WI38 (cell line): ENCODE measurements at regions not wholly inside any gene's neighbourhood (a gene's known extent, or its start where the extent isn't known, plus 50 kb on each side); places are given as distances from the start of the nearest gene placed in this dataset.
"Not testable (repeated sequence)": the region's sequence is repeated elsewhere in the genome, so short reads cannot be mapped to it uniquely, and the experiment has no call there.

Source experiments
- H3K4me3 ChIP-seq: 2 replicates; pipeline ENCODE4 v1.5.1; 2011; ENCODE audit warnings: low read depth, mild to moderate bottlenecking, control low read depth, low read length
- TF ChIP-seq, protein P1 (sequence below): IDR thresholded peaks from 2 replicates; pipeline ENCODE4 v1.5.1; 2012; ENCODE audit warnings: low read depth, mild to moderate bottlenecking, control low read depth, low read length

DNA sequence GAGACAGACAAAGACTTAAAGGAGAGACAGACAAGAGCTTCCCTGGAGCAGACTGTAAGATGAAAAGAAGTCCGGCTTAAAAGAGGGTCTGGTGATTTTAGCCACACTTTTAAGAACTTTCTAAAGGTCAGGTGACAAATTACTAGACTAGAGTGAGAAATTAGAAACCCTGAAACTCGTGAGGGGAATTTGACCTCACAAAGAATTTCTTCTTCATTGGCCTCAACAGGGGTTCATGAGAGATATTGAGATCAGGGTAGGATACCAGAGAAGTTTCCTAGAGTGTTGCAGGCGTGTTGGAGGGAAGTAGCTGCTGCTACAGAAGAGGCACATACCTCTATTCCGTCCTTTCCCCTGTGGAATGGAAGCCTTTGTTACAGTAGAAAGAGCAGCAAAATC, 884.4 kb downstream of the KCNT2 start:
- TF ChIP-seq, protein P1, sequence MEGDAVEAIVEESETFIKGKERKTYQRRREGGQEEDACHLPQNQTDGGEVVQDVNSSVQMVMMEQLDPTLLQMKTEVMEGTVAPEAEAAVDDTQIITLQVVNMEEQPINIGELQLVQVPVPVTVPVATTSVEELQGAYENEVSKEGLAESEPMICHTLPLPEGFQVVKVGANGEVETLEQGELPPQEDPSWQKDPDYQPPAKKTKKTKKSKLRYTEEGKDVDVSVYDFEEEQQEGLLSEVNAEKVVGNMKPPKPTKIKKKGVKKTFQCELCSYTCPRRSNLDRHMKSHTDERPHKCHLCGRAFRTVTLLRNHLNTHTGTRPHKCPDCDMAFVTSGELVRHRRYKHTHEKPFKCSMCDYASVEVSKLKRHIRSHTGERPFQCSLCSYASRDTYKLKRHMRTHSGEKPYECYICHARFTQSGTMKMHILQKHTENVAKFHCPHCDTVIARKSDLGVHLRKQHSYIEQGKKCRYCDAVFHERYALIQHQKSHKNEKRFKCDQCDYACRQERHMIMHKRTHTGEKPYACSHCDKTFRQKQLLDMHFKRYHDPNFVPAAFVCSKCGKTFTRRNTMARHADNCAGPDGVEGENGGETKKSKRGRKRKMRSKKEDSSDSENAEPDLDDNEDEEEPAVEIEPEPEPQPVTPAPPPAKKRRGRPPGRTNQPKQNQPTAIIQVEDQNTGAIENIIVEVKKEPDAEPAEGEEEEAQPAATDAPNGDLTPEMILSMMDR = no peak
- no peak overlapping the region for H3K4me3 ChIP-seq

DNA sequence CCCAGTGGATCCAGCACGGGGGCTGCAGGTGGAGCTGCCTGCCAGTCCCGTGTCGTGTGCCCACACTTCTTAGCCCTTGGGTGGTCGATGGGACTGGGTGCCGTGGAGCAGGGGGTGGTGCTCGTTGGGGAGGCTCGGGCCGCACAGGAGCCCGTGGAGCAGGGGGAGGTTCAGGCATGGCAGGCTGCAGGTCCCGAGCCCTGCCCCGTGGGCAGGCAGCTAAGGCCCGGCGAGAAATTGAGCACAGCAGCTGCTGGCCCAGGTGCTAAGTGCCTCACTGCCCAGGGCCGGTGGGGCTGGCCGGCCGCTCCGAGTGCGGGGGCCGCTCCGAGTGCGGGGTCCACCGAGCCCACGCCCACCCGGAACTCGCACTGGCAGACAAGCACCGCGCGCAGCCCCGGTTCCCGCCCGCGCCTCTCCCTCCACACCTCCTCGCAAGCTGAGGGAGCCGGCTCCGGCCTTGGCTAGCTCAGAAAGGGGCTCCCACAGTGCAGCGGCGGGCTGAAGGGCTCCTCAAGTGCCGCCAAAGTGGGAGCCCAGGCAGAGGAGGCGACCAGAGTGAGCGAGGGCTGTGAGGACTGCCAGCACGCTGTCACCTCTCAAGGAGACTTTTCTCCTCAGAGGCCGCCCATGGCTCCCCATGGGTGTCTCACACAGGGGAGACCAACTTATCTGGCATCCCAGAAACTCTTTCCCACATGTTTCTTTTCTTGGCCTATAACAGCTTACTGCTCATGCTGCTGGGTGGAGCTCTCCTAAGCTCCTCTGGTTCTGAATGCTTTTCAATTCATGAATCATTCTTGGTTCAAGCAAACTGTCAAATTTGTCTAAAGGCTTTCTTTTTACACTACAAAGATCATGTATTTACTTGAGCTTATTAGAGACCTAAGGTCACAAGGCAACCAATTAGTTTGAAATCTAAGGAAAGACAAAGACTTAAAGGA, 885.1 kb downstream of the KCNT2 start:
- H3K4me3 ChIP-seq = not testable (repeated sequence)

DNA sequence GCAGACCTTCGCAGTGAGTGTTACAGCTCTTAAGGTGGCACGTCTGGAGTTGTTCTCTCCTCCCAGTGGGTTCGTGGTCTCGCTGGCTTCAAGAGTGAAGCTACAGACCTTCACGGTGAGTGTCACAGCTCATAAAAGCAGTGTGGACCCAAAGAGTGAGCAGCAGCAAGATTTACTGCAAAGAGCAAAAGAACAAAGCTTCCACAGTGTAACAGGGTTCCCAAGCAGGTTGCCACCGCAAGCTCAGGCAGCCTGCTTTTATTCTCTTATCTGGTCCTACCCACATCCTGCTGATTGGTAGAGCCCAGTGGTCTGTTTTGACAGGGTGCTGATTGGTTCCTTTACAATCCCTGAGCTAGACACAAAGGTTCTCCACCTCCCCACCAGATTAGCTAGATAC, 886.1 kb downstream of the KCNT2 start:
- not testable (repeated sequence) for H3K4me3 ChIP-seq

DNA sequence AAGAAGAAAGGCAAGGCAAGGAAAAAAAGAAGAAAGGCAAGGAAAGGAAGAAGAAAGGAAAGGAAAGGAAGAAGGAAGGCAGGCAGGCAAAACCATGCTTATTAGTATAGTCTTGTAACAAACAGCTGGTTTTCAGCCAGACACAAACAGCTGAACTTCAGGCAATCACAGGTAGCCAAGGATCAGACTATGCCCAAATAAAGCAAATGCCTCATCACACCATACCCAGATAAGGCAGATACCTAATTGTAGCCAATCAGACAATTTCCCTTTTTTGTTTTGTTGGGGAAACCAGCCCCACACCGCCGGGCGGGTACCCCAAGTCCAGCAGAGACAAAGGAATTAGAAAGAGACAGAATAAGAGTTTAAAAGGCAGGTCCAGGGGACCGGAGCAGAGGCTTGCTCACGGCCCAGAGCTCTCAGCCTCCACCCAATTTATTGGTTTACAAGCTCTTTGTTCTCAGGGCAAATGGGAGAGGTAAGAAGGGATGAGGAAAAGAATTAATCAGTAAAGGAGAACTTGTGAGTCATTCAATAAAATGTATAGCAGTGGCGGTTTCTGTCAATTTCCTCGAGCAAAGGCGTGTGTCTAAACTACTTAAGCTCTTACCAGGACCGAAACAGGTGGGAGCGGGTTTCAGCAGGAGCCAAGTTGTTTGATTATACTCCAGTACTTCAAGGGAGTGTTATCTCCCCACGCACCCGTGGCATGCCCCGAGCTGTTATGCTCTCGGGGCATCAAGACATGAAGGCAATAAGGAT, 886.8 kb downstream of the KCNT2 start:
- no peak overlapping the region for H3K4me3 ChIP-seq
- TF ChIP-seq, protein P1 = no peak

DNA sequence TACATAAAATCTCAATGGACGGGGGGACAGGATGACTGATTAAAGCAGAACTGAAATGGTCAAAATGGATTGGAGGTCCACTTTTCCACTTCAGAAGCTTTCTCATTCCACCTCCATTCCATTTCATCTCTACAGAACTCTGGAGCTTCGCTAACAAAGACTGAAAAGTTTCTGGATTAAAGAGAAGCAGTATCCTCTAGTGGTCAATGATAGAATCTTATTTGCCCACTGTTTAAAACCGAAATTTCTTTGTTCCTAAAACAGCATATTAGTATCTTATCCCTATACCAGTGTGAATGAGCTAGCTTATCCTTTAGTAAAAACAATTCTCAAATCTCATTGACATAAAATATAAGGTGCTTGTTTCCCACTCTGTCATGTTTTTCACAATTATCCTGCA, 890.6 kb downstream of the KCNT2 start:
- H3K4me3 ChIP-seq = no peak overlapping the region
- TF ChIP-seq, protein P1 = peak; percentile 42; the same call in 1 of the 2 replicates

DNA sequence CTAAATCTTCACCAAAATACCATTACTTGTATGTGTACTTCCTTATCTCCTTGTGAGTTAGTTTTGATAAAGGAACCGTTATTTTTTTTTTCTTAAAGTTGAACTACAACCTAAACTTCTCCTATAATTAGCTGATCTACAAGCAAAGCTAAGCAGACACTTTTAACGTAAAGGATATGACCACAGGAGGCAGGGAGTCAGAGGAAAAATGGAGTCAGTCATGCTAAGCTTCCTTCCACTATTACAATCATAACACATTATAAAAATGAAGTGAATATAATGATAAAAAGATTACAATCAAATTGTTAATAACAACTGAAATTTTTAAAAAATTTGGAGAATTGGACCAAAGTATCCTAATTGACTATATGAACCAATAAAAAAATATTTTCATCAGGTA, 892.6 kb downstream of the KCNT2 start:
- H3K4me3 ChIP-seq = no peak overlapping the region
- TF ChIP-seq, protein P1 = no peak

DNA sequence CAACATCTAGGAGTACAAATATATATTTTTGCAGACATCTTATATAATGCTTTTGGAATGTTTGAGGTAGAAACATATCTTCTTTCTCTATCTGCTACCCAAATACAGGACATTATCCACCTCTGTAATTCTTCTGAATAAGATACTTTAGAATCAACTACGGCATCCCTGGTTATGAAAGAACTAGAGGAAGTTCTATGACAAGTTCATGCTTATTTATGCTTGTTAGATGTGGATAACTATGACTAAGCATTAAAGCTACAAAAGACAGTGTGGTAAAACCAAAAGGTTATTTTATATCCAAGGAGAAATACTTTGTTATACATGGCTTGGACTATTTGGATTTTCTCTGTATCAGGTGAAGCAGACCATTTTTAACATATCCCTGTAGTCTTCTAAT, 894.0 kb downstream of the KCNT2 start:
- H3K4me3 ChIP-seq = no peak overlapping the region
- TF ChIP-seq, protein P1 = no peak

DNA sequence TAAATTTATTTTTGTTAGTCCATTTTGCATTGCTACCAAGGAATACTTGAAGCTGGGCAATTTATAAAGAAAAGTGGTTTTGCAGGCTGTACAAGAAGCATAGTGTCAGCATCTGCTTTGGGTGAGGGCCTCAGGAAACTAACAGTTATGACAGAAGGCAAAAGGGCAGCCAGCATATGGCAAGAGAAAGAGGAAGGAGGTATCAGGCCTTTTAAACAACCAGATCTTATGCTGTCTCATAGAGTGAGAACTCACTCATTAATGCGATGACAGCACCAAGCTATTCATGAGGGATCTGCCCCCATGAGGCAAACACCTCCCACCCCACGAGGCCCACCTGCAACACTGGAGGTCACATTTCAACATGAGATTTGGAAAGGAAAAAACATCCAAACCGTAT, 898.4 kb downstream of the KCNT2 start:
- H3K4me3 ChIP-seq = no peak overlapping the region
- TF ChIP-seq, protein P1 = no peak
